ENCODE measurements at regions not wholly inside any gene's neighbourhood (a gene's known extent, or its start where the extent isn't known, plus 50 kb on each side); places are given as distances from the start of the nearest gene placed in this dataset.

DNA sequence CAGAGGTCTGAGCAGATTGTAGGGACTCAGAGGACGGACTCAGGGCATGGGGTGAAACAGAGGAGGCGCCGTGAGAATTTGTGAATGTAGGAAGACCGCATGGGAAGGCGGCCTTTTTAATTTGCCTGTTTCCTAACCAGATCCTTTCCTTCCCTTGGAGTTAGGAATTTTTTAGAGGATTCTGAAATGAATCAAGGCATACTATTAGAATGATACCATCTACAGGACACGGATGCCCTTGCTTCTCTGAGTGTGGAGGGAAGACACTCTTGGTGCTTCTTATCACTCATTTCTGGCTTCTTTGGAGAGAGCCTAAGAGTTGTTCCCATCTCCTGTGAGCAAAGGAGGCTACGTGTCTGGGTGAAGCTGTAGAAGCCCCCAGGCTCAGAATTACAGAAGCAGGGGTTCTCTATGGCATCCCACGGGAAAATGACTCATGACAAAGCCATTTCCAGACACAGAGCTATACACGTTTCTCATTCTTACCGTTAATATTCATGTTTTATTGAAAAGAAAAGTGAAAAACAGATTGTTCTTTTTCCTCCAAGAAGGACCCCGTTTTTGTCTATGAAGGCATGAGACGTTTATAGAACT, 148.5 kb downstream of the EDN3 start (continued):
- no peak for TF ChIP-seq CHD7 (IDR thresholded peaks at IDR 0.05; ENCODE audit: insufficient replicate concordance, low read length)
- no peak for TF ChIP-seq SUZ12 (IDR thresholded peaks at IDR 0.05; ENCODE audit: low read length)
- TF ChIP-seq CHD2 (IDR thresholded peaks at IDR 0.05; ENCODE audit: low read length) = no peak
- TF ChIP-seq SRF (IDR thresholded peaks at IDR 0.05; ENCODE audit: low read depth, low read length) = no peak
- no peak for TF ChIP-seq GABPA (IDR thresholded peaks at IDR 0.05; ENCODE audit: borderline replicate concordance, insufficient read depth, low read length)
- no peak for TF ChIP-seq TCF12 (IDR thresholded peaks at IDR 0.05; ENCODE audit: low read depth, low read length)
- TF ChIP-seq CTBP2 (IDR thresholded peaks at IDR 0.05; ENCODE audit: borderline replicate concordance, insufficient read depth, insufficient read length, low read length) = no peak
- no peak for TF ChIP-seq TBP (IDR thresholded peaks at IDR 0.05; ENCODE audit: low read depth, low read length)
- no peak for TF ChIP-seq KDM5A (IDR thresholded peaks at IDR 0.05; ENCODE audit: low read length)
